HCT116 (cell line): ENCODE measurements at regions not wholly inside any gene's neighbourhood (a gene's known extent, or its start where the extent isn't known, plus 50 kb on each side); places are given as distances from the start of the nearest gene placed in this dataset.

Experiments
- ATAC-seq: fragments of 200-7000 bp; cut with Tn5 transposase; 2 replicates; pipeline ENCODE4 v1.9.1; 2020; ENCODE audit warnings: mild to moderate bottlenecking, moderate library complexity
- BruUV-seq: library from RNA; stranded (reverse); fragments of 400-500 nt; replicated peaks from 2 replicates; lab custom pipeline; 2021; lab: Mats Ljungman, UMichigan
- CTCF ChIA-PET: fragments of 300-600 bp; sonication (Branson Sonifier 250); formaldehyde crosslinking; loops from one replicate; lab custom pipeline; 2021; ENCODE audit warnings: antibody characterized with exemption; lab: Charles Lee
- POLR2A ChIA-PET: fragments of 300-600, 350-600 bp; sonication (Branson Sonifier 250); formaldehyde crosslinking; loops from one replicate; lab custom pipeline; 2021; ENCODE audit warnings: antibody characterized with exemption; lab: Charles Lee
- RAD21 ChIA-PET, 2 experiments: fragments of 300-600 bp; sonication (Branson Sonifier 250); formaldehyde crosslinking; loops; one replicate each; lab custom pipeline; 2023; ENCODE audit warnings: low total read pairs in 2 of 2; ENCODE audit not compliant: uncharacterized antibody in 2 of 2, unreplicated experiment in 2 of 2, low non-redundant PET in 1 of 2; lab: Charles Lee
- DNase-seq: peaks from one replicate; pipeline ENCODE4 v3.0.0-alpha.2; 2010; ENCODE audit warnings: low read depth, low spot score
- H2AFZ ChIP-seq: fragments of 200-600 bp; shearing (Covaris generic), sonication (generic); 2 replicates; pipeline ENCODE4 v1.6.1; 2017; ENCODE audit warnings: low read depth, mixed run types, mixed read lengths, antibody characterized with exemption, low read length; ENCODE audit not compliant: poor library complexity, severe bottlenecking
- H3K27ac ChIP-seq: 2 replicates; pipeline ENCODE4 v1.5.1; 2012; ENCODE audit warnings: low read depth, low read length
- H3K27me3 ChIP-seq: fragments of 200-600 bp; sonication (generic); 2 replicates; pipeline ENCODE4 v1.6.1; 2016; ENCODE audit warnings: mixed run types, low read length, mixed read lengths; ENCODE audit not compliant: insufficient read depth
- H3K36me3 ChIP-seq, 2 experiments: fragments of 200-500 bp in 1 of 2; fragments of 200-600 bp in 1 of 2; sonication (Bioruptor generic) in 1 of 2; sonication (generic) in 1 of 2; 2 replicates each; pipeline versions ENCODE4 v1.5.1 to v1.6.1; 2014 to 2016; ENCODE audit warnings: low read length in 2 of 2, inconsistent platforms in 1 of 2, mixed read lengths in 1 of 2, mixed run types in 1 of 2; ENCODE audit not compliant: insufficient read depth in 2 of 2, control insufficient read depth in 1 of 2
- H3K4me1 ChIP-seq, 2 experiments: fragments of 200-600 bp in 1 of 2; sonication (generic) in 1 of 2; 2 replicates each; pipeline versions ENCODE4 v1.5.1 to v1.6.1; 2012 to 2017; ENCODE audit warnings: low read length in 2 of 2, inconsistent platforms in 1 of 2, mild to moderate bottlenecking in 1 of 2, mixed read lengths in 1 of 2, mixed run types in 1 of 2, moderate library complexity in 1 of 2; ENCODE audit not compliant: insufficient read depth in 2 of 2, control insufficient read depth in 1 of 2
- H3K4me2 ChIP-seq: fragments of 200-600 bp; sonication (generic); 2 replicates; pipeline ENCODE4 v1.6.1; 2017; ENCODE audit warnings: mixed run types, low read length, mixed read lengths
- H3K4me3 ChIP-seq, 2 experiments: fragments of 200-600 bp in 1 of 2; sonication (generic) in 1 of 2; replicated peaks in 1 of 2; 2 replicates each; pipeline ENCODE4 v1.5.1; 2011 to 2016; ENCODE audit warnings: low read length in 2 of 2, control low read depth in 1 of 2, low read depth in 1 of 2, mild to moderate bottlenecking in 1 of 2, mixed read lengths in 1 of 2, mixed run types in 1 of 2
- H3K79me2 ChIP-seq: fragments of 200-600 bp; sonication (generic); 2 replicates; pipeline ENCODE4 v1.6.1; 2017; ENCODE audit warnings: mild to moderate bottlenecking, mixed run types, low read length, moderate library complexity, mixed read lengths; ENCODE audit not compliant: insufficient read depth
- H3K9ac ChIP-seq: fragments of 200-600 bp; sonication (generic); 2 replicates; pipeline ENCODE4 v1.6.1; 2016; ENCODE audit warnings: low read length, mixed read lengths
- H3K9me2 ChIP-seq: fragments of 200-600 bp; sonication (generic), shearing (Covaris generic); 2 replicates; pipeline ENCODE4 v1.6.1; 2017; ENCODE audit warnings: mixed run types, mild to moderate bottlenecking, moderate library complexity; ENCODE audit not compliant: insufficient read depth
- H3K9me3 ChIP-seq, 2 experiments: fragments of 200-500 bp in 1 of 2; fragments of 200-600 bp in 1 of 2; sonication (Bioruptor generic) in 1 of 2; sonication (generic) in 1 of 2; 2 replicates each; pipeline ENCODE4 v1.6.1; 2014 to 2017; ENCODE audit warnings: low read length in 2 of 2, mixed read lengths in 2 of 2, inconsistent platforms in 1 of 2, low read depth in 1 of 2, mild to moderate bottlenecking in 1 of 2, mixed run types in 1 of 2, moderate library complexity in 1 of 2; ENCODE audit not compliant: control insufficient read depth in 1 of 2, insufficient read depth in 1 of 2
- H4K20me1 ChIP-seq: fragments of 200-600 bp; sonication (generic), shearing (Covaris generic); 2 replicates; pipeline ENCODE4 v1.6.1; 2017; ENCODE audit warnings: mixed run types, mild to moderate bottlenecking, moderate library complexity; ENCODE audit not compliant: insufficient read depth
- CBX3 ChIP-seq: IDR thresholded peaks from 2 replicates; pipeline ENCODE4 v1.6.1; 2012; ENCODE audit warnings: low read depth
- CEBPB ChIP-seq: IDR thresholded peaks from 2 replicates; pipeline ENCODE4 v1.6.1; 2012; ENCODE audit warnings: low read depth
- EGR1 ChIP-seq: IDR thresholded peaks from 2 replicates; pipeline ENCODE4 v1.6.1; 2012; ENCODE audit warnings: low read depth
- ELF1 ChIP-seq: IDR thresholded peaks from 2 replicates; pipeline ENCODE4 v1.6.1; 2012; ENCODE audit warnings: low read depth, borderline replicate concordance
- EZH2 ChIP-seq: fragments of 200-600 bp; sonication (generic); IDR thresholded peaks from 2 replicates; pipeline ENCODE4 v1.6.1; 2017; ENCODE audit warnings: antibody characterized with exemption, mixed run types
- EZH2phosphoT487 ChIP-seq: fragments of 200-600 bp; IDR thresholded peaks from 2 replicates; pipeline ENCODE4 v1.6.1; 2018; ENCODE audit warnings: antibody characterized with exemption, borderline replicate concordance
- FOSL1 ChIP-seq: IDR thresholded peaks from 2 replicates; pipeline ENCODE4 v1.6.1; 2012; ENCODE audit warnings: low read depth
- JUND ChIP-seq: IDR thresholded peaks from 2 replicates; pipeline ENCODE4 v1.6.1; 2012
- POLR2A ChIP-seq: IDR thresholded peaks from 2 replicates; pipeline ENCODE4 v1.7.0; 2011; ENCODE audit warnings: borderline replicate concordance; ENCODE audit not compliant: insufficient read depth, insufficient read length; ENCODE audit errors: extremely low read depth
- POLR2AphosphoS5 ChIP-seq: IDR thresholded peaks from 2 replicates; pipeline ENCODE4 v1.6.1; 2011; ENCODE audit warnings: mild to moderate bottlenecking, low read depth, low read length, moderate library complexity
- SIN3A ChIP-seq: IDR thresholded peaks from 2 replicates; pipeline ENCODE4 v1.6.1; 2012; ENCODE audit warnings: low read depth
- SP1 ChIP-seq: IDR thresholded peaks from 2 replicates; pipeline ENCODE4 v1.6.1; 2012; ENCODE audit warnings: low read depth
- SRF ChIP-seq: IDR thresholded peaks from 2 replicates; pipeline ENCODE4 v1.6.1; 2012; ENCODE audit warnings: low read depth
- ZFX ChIP-seq: fragments of 450-650 bp; IDR thresholded peaks from 2 replicates; pipeline ENCODE4 v1.6.1; 2017
- ZNF274 ChIP-seq: fragments of 200-500 bp; sonication (Bioruptor generic); IDR thresholded peaks from 2 replicates; pipeline ENCODE4 v1.6.1; 2014; ENCODE audit warnings: mild to moderate bottlenecking, low read depth, low read length, inconsistent platforms
- intact Hi-C: fragments of 100-400 bp; cut with micrococcal nuclease; formaldehyde crosslinking; loops from 2 replicates; pipeline ENCODE4 v1.10.0; 2022
- TF ChIP-seq, protein P1 (sequence below): IDR thresholded peaks from 2 replicates; pipeline ENCODE4 v1.6.1; 2012; ENCODE audit warnings: low read depth
- TF ChIP-seq, protein P2 (sequence below): IDR thresholded peaks from 2 replicates; pipeline ENCODE4 v1.6.1; 2012
- TF ChIP-seq, protein P3 (sequence below): IDR thresholded peaks from 2 replicates; pipeline ENCODE4 v1.6.1; 2011; ENCODE audit warnings: mild to moderate bottlenecking, low read length, moderate library complexity; ENCODE audit not compliant: insufficient replicate concordance; ENCODE audit errors: extremely low read depth
- TF ChIP-seq, protein P4 (sequence below): IDR thresholded peaks from 2 replicates; pipeline ENCODE4 v1.6.1; 2012

DNA sequence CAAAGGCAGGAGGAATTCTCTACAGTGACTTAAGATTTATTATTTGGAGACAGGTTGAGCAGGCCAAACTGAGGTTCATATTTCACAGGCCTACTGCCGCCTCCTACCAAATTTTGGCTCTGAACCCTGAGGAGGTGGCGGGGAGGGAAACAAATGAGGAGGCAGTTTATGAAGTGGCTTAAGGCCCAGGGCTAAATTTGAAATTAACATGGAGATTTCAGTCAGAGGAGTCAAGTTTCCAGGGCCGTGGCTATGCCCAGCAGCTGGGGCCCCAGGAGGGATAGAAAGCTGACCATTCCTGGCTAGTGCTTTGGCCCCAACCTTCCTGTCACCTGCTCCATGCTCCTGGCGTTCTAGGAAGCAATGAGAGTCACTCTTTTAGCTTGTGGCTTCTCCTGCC lies 73.4 kb upstream of the ARHGAP36 start:
- Histone ChIP-seq H3K9me2 (no peaks in the 10 kb centered on the region), H3K4me1 (no peaks in the 10 kb centered on the region), H3K27me3 (no peaks in the 10 kb centered on the region), H3K4me3 (no peak overlapping the region), H3K36me3 (no peaks in the 10 kb centered on the region), H3K9ac (no peak overlapping the region), H3K9me3 (no peaks in the 10 kb centered on the region), H3K4me2 (no peak overlapping the region), H3K27ac (no peak overlapping the region), H3K79me2 (no peaks in the 10 kb centered on the region), H4K20me1 (no peaks in the 10 kb centered on the region), H2AFZ (no peak overlapping the region)
- DNase-seq (no peak), ATAC-seq (no peak)
- RAD21 ChIA-PET: no interaction called here
- no TSS peak for BruUV-seq
- intact Hi-C loops: no loop called here
- TF ChIP-seq ELF1 (no peak), SRF (no peak), POLR2AphosphoS5 (no peak), CBX3 (no peak), FOSL1 (no peak), CEBPB (no peak), SP1 (no peak), ZNF274 (no peak), EGR1 (no peak), EZH2phosphoT487 (no peak), EZH2 (no peak), POLR2A (no peak), ZFX (no peak), SIN3A (no peak), JUND (no peak)
- TF ChIP-seq, protein P1, sequence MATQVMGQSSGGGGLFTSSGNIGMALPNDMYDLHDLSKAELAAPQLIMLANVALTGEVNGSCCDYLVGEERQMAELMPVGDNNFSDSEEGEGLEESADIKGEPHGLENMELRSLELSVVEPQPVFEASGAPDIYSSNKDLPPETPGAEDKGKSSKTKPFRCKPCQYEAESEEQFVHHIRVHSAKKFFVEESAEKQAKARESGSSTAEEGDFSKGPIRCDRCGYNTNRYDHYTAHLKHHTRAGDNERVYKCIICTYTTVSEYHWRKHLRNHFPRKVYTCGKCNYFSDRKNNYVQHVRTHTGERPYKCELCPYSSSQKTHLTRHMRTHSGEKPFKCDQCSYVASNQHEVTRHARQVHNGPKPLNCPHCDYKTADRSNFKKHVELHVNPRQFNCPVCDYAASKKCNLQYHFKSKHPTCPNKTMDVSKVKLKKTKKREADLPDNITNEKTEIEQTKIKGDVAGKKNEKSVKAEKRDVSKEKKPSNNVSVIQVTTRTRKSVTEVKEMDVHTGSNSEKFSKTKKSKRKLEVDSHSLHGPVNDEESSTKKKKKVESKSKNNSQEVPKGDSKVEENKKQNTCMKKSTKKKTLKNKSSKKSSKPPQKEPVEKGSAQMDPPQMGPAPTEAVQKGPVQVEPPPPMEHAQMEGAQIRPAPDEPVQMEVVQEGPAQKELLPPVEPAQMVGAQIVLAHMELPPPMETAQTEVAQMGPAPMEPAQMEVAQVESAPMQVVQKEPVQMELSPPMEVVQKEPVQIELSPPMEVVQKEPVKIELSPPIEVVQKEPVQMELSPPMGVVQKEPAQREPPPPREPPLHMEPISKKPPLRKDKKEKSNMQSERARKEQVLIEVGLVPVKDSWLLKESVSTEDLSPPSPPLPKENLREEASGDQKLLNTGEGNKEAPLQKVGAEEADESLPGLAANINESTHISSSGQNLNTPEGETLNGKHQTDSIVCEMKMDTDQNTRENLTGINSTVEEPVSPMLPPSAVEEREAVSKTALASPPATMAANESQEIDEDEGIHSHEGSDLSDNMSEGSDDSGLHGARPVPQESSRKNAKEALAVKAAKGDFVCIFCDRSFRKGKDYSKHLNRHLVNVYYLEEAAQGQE: no peak
- TF ChIP-seq, protein P2, sequence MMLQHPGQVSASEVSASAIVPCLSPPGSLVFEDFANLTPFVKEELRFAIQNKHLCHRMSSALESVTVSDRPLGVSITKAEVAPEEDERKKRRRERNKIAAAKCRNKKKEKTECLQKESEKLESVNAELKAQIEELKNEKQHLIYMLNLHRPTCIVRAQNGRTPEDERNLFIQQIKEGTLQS: no peak
- TF ChIP-seq, protein P3, sequence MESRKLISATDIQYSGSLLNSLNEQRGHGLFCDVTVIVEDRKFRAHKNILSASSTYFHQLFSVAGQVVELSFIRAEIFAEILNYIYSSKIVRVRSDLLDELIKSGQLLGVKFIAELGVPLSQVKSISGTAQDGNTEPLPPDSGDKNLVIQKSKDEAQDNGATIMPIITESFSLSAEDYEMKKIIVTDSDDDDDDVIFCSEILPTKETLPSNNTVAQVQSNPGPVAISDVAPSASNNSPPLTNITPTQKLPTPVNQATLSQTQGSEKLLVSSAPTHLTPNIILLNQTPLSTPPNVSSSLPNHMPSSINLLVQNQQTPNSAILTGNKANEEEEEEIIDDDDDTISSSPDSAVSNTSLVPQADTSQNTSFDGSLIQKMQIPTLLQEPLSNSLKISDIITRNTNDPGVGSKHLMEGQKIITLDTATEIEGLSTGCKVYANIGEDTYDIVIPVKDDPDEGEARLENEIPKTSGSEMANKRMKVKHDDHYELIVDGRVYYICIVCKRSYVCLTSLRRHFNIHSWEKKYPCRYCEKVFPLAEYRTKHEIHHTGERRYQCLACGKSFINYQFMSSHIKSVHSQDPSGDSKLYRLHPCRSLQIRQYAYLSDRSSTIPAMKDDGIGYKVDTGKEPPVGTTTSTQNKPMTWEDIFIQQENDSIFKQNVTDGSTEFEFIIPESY: no peak
- TF ChIP-seq, protein P4, sequence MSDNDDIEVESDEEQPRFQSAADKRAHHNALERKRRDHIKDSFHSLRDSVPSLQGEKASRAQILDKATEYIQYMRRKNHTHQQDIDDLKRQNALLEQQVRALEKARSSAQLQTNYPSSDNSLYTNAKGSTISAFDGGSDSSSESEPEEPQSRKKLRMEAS: no peak
- CTCF ChIA-PET: no interaction called here
- POLR2A ChIA-PET: interaction anchor here (0.7 kb wide), 1 partner anchor 11 kb away, joined by 3 read pairs; no protein-coding TSS in a partner anchor
